H9 (cell line): ENCODE measurements at regions not wholly inside any gene's neighbourhood (a gene's known extent, or its start where the extent isn't known, plus 50 kb on each side); places are given as distances from the start of the nearest gene placed in this dataset.

Experiments
- DNase-seq: peaks from one replicate; pipeline ENCODE4 v3.0.0-alpha.2; 2017
- H2AFZ ChIP-seq: one replicate; pipeline ENCODE4 v1.6.1; 2013; ENCODE audit warnings: mild to moderate bottlenecking, low read length, control low read depth, moderate library complexity
- H2AK5ac ChIP-seq: 2 replicates; pipeline ENCODE4 v1.6.1; 2013; ENCODE audit warnings: low read length, control low read depth, mixed read lengths; ENCODE audit not compliant: insufficient read length
- H2BK120ac ChIP-seq: one replicate; pipeline ENCODE4 v1.6.1; 2013; ENCODE audit warnings: low read depth, mild to moderate bottlenecking, low read length, control low read depth, inconsistent platforms; ENCODE audit not compliant: poor library complexity, severe bottlenecking
- H2BK12ac ChIP-seq: 2 replicates; pipeline ENCODE4 v1.6.1; 2013; ENCODE audit warnings: low read length, control low read depth, mixed read lengths, low read depth; ENCODE audit not compliant: insufficient read length
- H2BK15ac ChIP-seq: 2 replicates; pipeline ENCODE4 v1.6.1; 2013; ENCODE audit warnings: low read depth, low read length, control low read depth
- H2BK20ac ChIP-seq: one replicate; pipeline ENCODE4 v1.6.1; 2013; ENCODE audit warnings: low read depth, mild to moderate bottlenecking, low read length, control low read depth, inconsistent platforms; ENCODE audit not compliant: poor library complexity, severe bottlenecking
- H2BK5ac ChIP-seq: 2 replicates; pipeline ENCODE4 v1.6.1; 2013; ENCODE audit warnings: low read length, control low read depth, mixed read lengths; ENCODE audit not compliant: insufficient read length
- H3K14ac ChIP-seq: 2 replicates; pipeline ENCODE4 v1.6.1; 2013; ENCODE audit warnings: low read length, control low read depth; ENCODE audit not compliant: insufficient read depth
- H3K18ac ChIP-seq: 2 replicates; pipeline ENCODE4 v1.6.1; 2013; ENCODE audit warnings: low read depth, mild to moderate bottlenecking, mixed read lengths, low read length, control low read depth; ENCODE audit not compliant: insufficient read length
- H3K23ac ChIP-seq: 2 replicates; pipeline ENCODE4 v1.6.1; 2013; ENCODE audit warnings: low read length, control low read depth, mixed read lengths, low read depth; ENCODE audit not compliant: insufficient read length
- H3K23me2 ChIP-seq: 2 replicates; pipeline ENCODE4 v1.6.1; 2013; ENCODE audit warnings: low read depth, mild to moderate bottlenecking, mixed read lengths, low read length, control low read depth; ENCODE audit not compliant: insufficient read length, poor library complexity, severe bottlenecking
- H3K27ac ChIP-seq: 2 replicates; pipeline ENCODE4 v1.5.1; 2013; ENCODE audit warnings: low read length, control low read depth, mixed read lengths, low read depth; ENCODE audit not compliant: insufficient read length
- H3K27me3 ChIP-seq: 2 replicates; pipeline ENCODE4 v1.6.1; 2013; ENCODE audit warnings: low read length, control low read depth, inconsistent platforms; ENCODE audit not compliant: insufficient read depth
- H3K4ac ChIP-seq: 2 replicates; pipeline ENCODE4 v1.6.1; 2013; ENCODE audit warnings: low read depth, mild to moderate bottlenecking, control low read depth, inconsistent platforms, low read length, moderate library complexity
- H3K4me1 ChIP-seq: 2 replicates; pipeline ENCODE4 v1.6.1; 2013; ENCODE audit warnings: low read length, control low read depth, inconsistent platforms; ENCODE audit not compliant: insufficient read depth
- H3K4me2 ChIP-seq: 2 replicates; pipeline ENCODE4 v1.6.1; 2013; ENCODE audit warnings: low read length, control low read depth, mixed read lengths; ENCODE audit not compliant: insufficient read length, insufficient read depth
- H3K56ac ChIP-seq: 2 replicates; pipeline ENCODE4 v1.6.1; 2013; ENCODE audit warnings: low read depth, mild to moderate bottlenecking, mixed read lengths, low read length, control low read depth; ENCODE audit not compliant: insufficient read length
- H3K79me1 ChIP-seq: 2 replicates; pipeline ENCODE4 v1.6.1; 2013; ENCODE audit warnings: low read depth, mild to moderate bottlenecking, moderate library complexity, low read length, control low read depth, inconsistent platforms; ENCODE audit not compliant: insufficient read depth, poor library complexity, severe bottlenecking
- H3K79me2 ChIP-seq: 2 replicates; pipeline ENCODE4 v1.6.1; 2013; ENCODE audit warnings: low read length, control low read depth, inconsistent platforms; ENCODE audit not compliant: insufficient read depth
- H3K9ac ChIP-seq: 2 replicates; pipeline ENCODE4 v1.6.1; 2013; ENCODE audit warnings: low read length, control low read depth, mixed read lengths; ENCODE audit not compliant: insufficient read length; ENCODE audit errors: extremely low read depth
- H3K9me3 ChIP-seq: one replicate; pipeline ENCODE4 v1.6.1; 2013; ENCODE audit warnings: low read depth, low read length, inconsistent platforms; ENCODE audit not compliant: control insufficient read depth
- H3T11ph ChIP-seq: one replicate; pipeline ENCODE4 v1.6.1; 2013; ENCODE audit warnings: mild to moderate bottlenecking, low read length, control low read depth, inconsistent platforms
- H4K20me1 ChIP-seq: one replicate; pipeline ENCODE4 v1.6.1; 2013; ENCODE audit not compliant: control insufficient read depth, insufficient read length, insufficient read depth
- H4K5ac ChIP-seq: 2 replicates; pipeline ENCODE4 v1.6.1; 2013; ENCODE audit warnings: low read depth, mild to moderate bottlenecking, mixed read lengths, low read length, control low read depth; ENCODE audit not compliant: insufficient read length
- H4K8ac ChIP-seq: replicated peaks from 2 replicates; pipeline ENCODE4 v1.6.1; 2013; ENCODE audit warnings: low read length, control low read depth, mixed read lengths, low read depth; ENCODE audit not compliant: insufficient read length
- H4K91ac ChIP-seq: 2 replicates; pipeline ENCODE4 v1.6.1; 2013; ENCODE audit warnings: low read depth, mild to moderate bottlenecking, moderate library complexity, mixed read lengths, low read length, control low read depth; ENCODE audit not compliant: insufficient read length
- H3K27ac Mint-ChIP-seq, 3 experiments: 2 replicates in 2 of 3; 3 replicates in 1 of 3; pipeline ENCODE4 v1.8.0; 2020 to 2021; ENCODE audit warnings: mixed read lengths in 3 of 3, mild to moderate bottlenecking in 1 of 3, moderate library complexity in 1 of 3
- H3K27me3 Mint-ChIP-seq: 2 replicates; pipeline ENCODE4 v1.8.0; 2021; ENCODE audit warnings: low read depth, mild to moderate bottlenecking, moderate library complexity, mixed read lengths
- H3K36me3 Mint-ChIP-seq, 3 experiments: 2 replicates in 2 of 3; 3 replicates in 1 of 3; pipeline ENCODE4 v1.8.0; 2020 to 2021; ENCODE audit warnings: low read depth in 3 of 3, mixed read lengths in 3 of 3; ENCODE audit not compliant: insufficient read depth in 1 of 3
- H3K4me1 Mint-ChIP-seq, 2 experiments: 2 replicates each; pipeline ENCODE4 v1.8.0; 2020; ENCODE audit warnings: mixed read lengths in 2 of 2
- H3K4me3 Mint-ChIP-seq, 2 experiments: 2 replicates in 1 of 2; 3 replicates in 1 of 2; pipeline ENCODE4 v1.8.0; 2020 to 2021; ENCODE audit warnings: mild to moderate bottlenecking in 2 of 2, mixed read lengths in 2 of 2, moderate library complexity in 1 of 2
- H3K9me3 Mint-ChIP-seq, 2 experiments: 2 replicates in 1 of 2; 3 replicates in 1 of 2; pipeline ENCODE4 v1.8.0; 2020; ENCODE audit warnings: mild to moderate bottlenecking in 2 of 2, mixed read lengths in 2 of 2, moderate library complexity in 1 of 2
- CTCF ChIP-seq: fragments of 200-600 bp; sonication (generic); conservative IDR thresholded peaks from 3 replicates; pipeline ENCODE4 v1.8.0; 2021; ENCODE audit warnings: antibody characterized with exemption, mild to moderate bottlenecking
- WGBS: extraction: QIAGEN DNeasy Blood & Tissue Kit; methylation state at CpG from one replicate; pipeline ENCODE4 v1.1.7; 2013; ENCODE audit warnings: missing lambda C conversion rate, low lambda C conversion rate, mixed read lengths; ENCODE audit not compliant: insufficient read length; ENCODE audit errors: extremely low coverage; 5-methylcytosine and 5-hydroxymethylcytosine counted together

GRCh38 chr7:12490940-12491339 lies 79.6 kb upstream of the SCIN start:
- no peak overlapping the region for H2BK12ac ChIP-seq
- H3K14ac ChIP-seq = no peak overlapping the region
- no peak for TF ChIP-seq CTCF
- no peak overlapping the region for H4K91ac ChIP-seq
- no peak overlapping the region for H2BK5ac ChIP-seq
- H2BK20ac ChIP-seq = no peak overlapping the region
- H2AFZ ChIP-seq = no peak overlapping the region
- H3K4me1 ChIP-seq = peaks cover 2% of the 10 kb centered on the region; the same call in 1 of the 2 replicates
- no peaks in the 10 kb centered on the region for H3K79me2 ChIP-seq
- WGBS = no CpG with 5 or more reads among the region's 2 CpGs
- Mint-ChIP-seq H3K4me1 (peaks cover 17 to 18% of the 10 kb centered on the region in 2 experiments), H3K4me3 (no peak overlapping the region), H3K27me3 (no peaks in the 10 kb centered on the region), H3K36me3 (no peaks in the 10 kb centered on the region), H3K9me3 (no peaks in the 10 kb centered on the region), H3K27ac (peak overlapping the region in 2 of 3 experiments; percentile 45 to 58; a peak in 2 of 7 replicates)
- H3K9me3 ChIP-seq = no peaks in the 10 kb centered on the region
- H4K5ac ChIP-seq = no peak overlapping the region
- H3K23me2 ChIP-seq = no peaks in the 10 kb centered on the region
- H3K27ac ChIP-seq = no peak overlapping the region
- no peaks in the 10 kb centered on the region for H3K79me1 ChIP-seq
- no peak overlapping the region for H3T11ph ChIP-seq
- no peak for DNase-seq
- no peaks in the 10 kb centered on the region for H3K27me3 ChIP-seq
- no peak overlapping the region for H3K9ac ChIP-seq
- no peak overlapping the region for H3K4ac ChIP-seq
- no peak overlapping the region for H2BK15ac ChIP-seq
- H3K56ac ChIP-seq = no peak overlapping the region
- H3K4me2 ChIP-seq = no peak overlapping the region
- H4K20me1 ChIP-seq = no peaks in the 10 kb centered on the region
- no peak overlapping the region for H2AK5ac ChIP-seq
- no peak overlapping the region for H2BK120ac ChIP-seq
- no peak overlapping the region for H3K18ac ChIP-seq
- no peak overlapping the region for H4K8ac ChIP-seq
- H3K23ac ChIP-seq = no peak overlapping the region
